ENCODE measurements at regions not wholly inside any gene's neighbourhood (a gene's known extent, or its start where the extent isn't known, plus 50 kb on each side); places are given as distances from the start of the nearest gene placed in this dataset.

- no peak for DNase-seq (ENCODE audit: low spot score)
Measured at GRCh38 chr1:5568321-5568720, 423.9 kb downstream of the NPHP4 start.

- no peak for DNase-seq (ENCODE audit: low spot score)
Measured at GRCh38 chr1:5567839-5568238, 424.4 kb downstream of the NPHP4 start.

- DNase-seq (ENCODE audit: low spot score), result no peak
Measured at GRCh38 chr1:5566924-5567323, 425.3 kb downstream of the NPHP4 start.

- no peak for DNase-seq (ENCODE audit: low spot score)
Measured at GRCh38 chr1:5565281-5566125, 426.7 kb downstream of the NPHP4 start.

GRCh38 chr1:5564578-5565257, 427.5 kb downstream of the NPHP4 start:
- DNase-seq (ENCODE audit: low spot score), result no peak

GRCh38 chr1:5563861-5564577, 428.2 kb downstream of the NPHP4 start:
- DNase-seq (ENCODE audit: low spot score), result no peak

GRCh38 chr1:5562769-5563168, 429.5 kb downstream of the NPHP4 start:
- DNase-seq (ENCODE audit: low spot score), result no peak

- DNase-seq (ENCODE audit: low spot score), result no peak
Measured at GRCh38 chr1:5562331-5562730, 429.9 kb downstream of the NPHP4 start.

- no peak for DNase-seq (ENCODE audit: low spot score)
Measured at GRCh38 chr1:5559078-5559477, 433.1 kb downstream of the NPHP4 start.

GRCh38 chr1:5555853-5556252, 436.4 kb downstream of the NPHP4 start:
- no peak for DNase-seq (ENCODE audit: low spot score)

GRCh38 chr1:5554784-5555183, 437.4 kb downstream of the NPHP4 start:
- no peak for DNase-seq (ENCODE audit: low spot score)

GRCh38 chr1:5554111-5554510, 438.1 kb downstream of the NPHP4 start:
- DNase-seq (ENCODE audit: low spot score), result no peak

GRCh38 chr1:5552787-5553484, 439.3 kb downstream of the NPHP4 start:
- DNase-seq (ENCODE audit: low spot score), result no peak

- no peak for DNase-seq (ENCODE audit: low spot score)
Measured at GRCh38 chr1:5551274-5551975, 440.8 kb downstream of the NPHP4 start.

- DNase-seq (ENCODE audit: low spot score), result no peak
Measured at GRCh38 chr1:5548266-5548665, 444.0 kb downstream of the NPHP4 start.

GRCh38 chr1:5543235-5543634, 449.0 kb downstream of the NPHP4 start:
- DNase-seq (ENCODE audit: low spot score), result no peak

GRCh38 chr1:5532811-5533210, 459.4 kb downstream of the NPHP4 start:
- no peak for DNase-seq (ENCODE audit: low spot score)

GRCh38 chr1:5526822-5527551, 465.2 kb downstream of the NPHP4 start:
- DNase-seq (ENCODE audit: low spot score), result no peak

GRCh38 chr1:5526385-5526750, 465.9 kb downstream of the NPHP4 start:
- DNase-seq (ENCODE audit: low spot score), result no peak

- no peak for DNase-seq (ENCODE audit: low spot score)
Measured at GRCh38 chr1:5525597-5526384, 466.4 kb downstream of the NPHP4 start.

Data from hepatic stellate cell (primary cell).